GM19324 (cell line): ENCODE measurements at regions not wholly inside any gene's neighbourhood (a gene's known extent, or its start where the extent isn't known, plus 50 kb on each side); places are given as distances from the start of the nearest gene placed in this dataset.
"Not testable (repeated sequence)": the region's sequence is repeated elsewhere in the genome, so short reads cannot be mapped to it uniquely, and the experiment has no call there.

Source experiments
- ATAC-seq: cut with Tn5 transposase; IDR thresholded peaks from one replicate; pipeline ENCODE4 v1.9.1; 2021; ENCODE audit warnings: mild to moderate bottlenecking, moderate library complexity; ENCODE audit not compliant: unreplicated experiment, low FRiP score

GRCh38 chrX:43188296-43188695, 410.3 kb upstream of the PPP1R2C start:
- no peak for ATAC-seq

- ATAC-seq = no peak
These were observed 433.6 kb upstream of the PPP1R2C start for GRCh38 chrX:43211570-43211969.

GRCh38 chrX:43218198-43218597, 437.9 kb upstream of the MAOA start:
- ATAC-seq = no peak

- no peak for ATAC-seq
These were observed 431.6 kb upstream of the MAOA start for GRCh38 chrX:43224496-43224895.

GRCh38 chrX:43225626-43226328, 430.3 kb upstream of the MAOA start:
- ATAC-seq = no peak

GRCh38 chrX:43238461-43238945, 417.6 kb upstream of the MAOA start:
- no peak for ATAC-seq

- no peak for ATAC-seq
These were observed 416.7 kb upstream of the MAOA start for GRCh38 chrX:43239356-43239755.

GRCh38 chrX:43255596-43255995, 400.5 kb upstream of the MAOA start:
- no peak for ATAC-seq

GRCh38 chrX:43266487-43266886, 389.6 kb upstream of the MAOA start:
- no peak for ATAC-seq

GRCh38 chrX:43267652-43268051, 388.4 kb upstream of the MAOA start:
- no peak for ATAC-seq

GRCh38 chrX:43269201-43269600, 386.9 kb upstream of the MAOA start:
- no peak for ATAC-seq

- no peak for ATAC-seq
These were observed 378.2 kb upstream of the MAOA start for GRCh38 chrX:43277879-43278278.

GRCh38 chrX:43278440-43278839, 377.7 kb upstream of the MAOA start:
- ATAC-seq = no peak

GRCh38 chrX:43279341-43279808, 376.7 kb upstream of the MAOA start:
- ATAC-seq = no peak

- ATAC-seq = no peak
These were observed 372.9 kb upstream of the MAOA start for GRCh38 chrX:43283187-43283586.

GRCh38 chrX:43311625-43312024, 344.5 kb upstream of the MAOA start:
- not testable (repeated sequence) for ATAC-seq

GRCh38 chrX:43313035-43313434, 343.1 kb upstream of the MAOA start:
- no peak for ATAC-seq

- no peak for ATAC-seq
These were observed 341.6 kb upstream of the MAOA start for GRCh38 chrX:43314525-43314924.

GRCh38 chrX:43315622-43316021, 340.5 kb upstream of the MAOA start:
- no peak for ATAC-seq

- no peak for ATAC-seq
These were observed 340.0 kb upstream of the MAOA start for GRCh38 chrX:43316146-43316545.

- no peak for ATAC-seq
These were observed 338.7 kb upstream of the MAOA start for GRCh38 chrX:43317378-43317777.

GRCh38 chrX:43328358-43328946, 327.6 kb upstream of the MAOA start:
- no peak for ATAC-seq
